Psoas muscle (tissue), 7 donors: ENCODE measurements at regions not wholly inside any gene's neighbourhood (a gene's known extent, or its start where the extent isn't known, plus 50 kb on each side); places are given as distances from the start of the nearest gene placed in this dataset.

Source experiments
- ATAC-seq, 4 donors: fragments of 200-7000 bp; cut with Tn5 transposase; one replicate each; pipeline ENCODE4 v1.9.1; 2020; ENCODE audit warnings: moderate library complexity in 3 of 4, mild to moderate bottlenecking in 2 of 4
- DNase-seq, 2 donors: peaks; one replicate each; pipeline ENCODE4 v3.0.0-alpha.2; 2020
- H3K27ac ChIP-seq: fragments of 200-600 bp; one replicate; pipeline ENCODE4 v1.8.0; 2022
- H3K27me3 ChIP-seq, 3 donors: fragments of 200-600 bp in 1 of 3; one replicate each; pipeline versions ENCODE4 v1.6.1 to v1.8.0; 2013 to 2022; ENCODE audit warnings: low read length in 2 of 3, mild to moderate bottlenecking in 2 of 3, moderate library complexity in 1 of 3; ENCODE audit not compliant: insufficient read depth in 3 of 3
- H3K36me3 ChIP-seq, 2 donors: fragments of 200-600 bp in 1 of 2; one replicate each; pipeline versions ENCODE4 v1.6.1 to v1.8.0; 2013 to 2022; ENCODE audit warnings: low read depth in 1 of 2, mild to moderate bottlenecking in 1 of 2, moderate library complexity in 1 of 2; ENCODE audit not compliant: insufficient read depth in 1 of 2
- H3K4me1 ChIP-seq: fragments of 200-600 bp; one replicate; pipeline ENCODE4 v1.8.0; 2022
- H3K4me3 ChIP-seq: fragments of 200-600 bp; one replicate; pipeline ENCODE4 v1.8.0; 2022; ENCODE audit warnings: mild to moderate bottlenecking
- H3K9me3 ChIP-seq: fragments of 200-600 bp; one replicate; pipeline ENCODE4 v1.8.0; 2022
- WGBS, 3 donors: extraction: QIAGEN DNeasy Blood & Tissue Kit; methylation state at CpG; one replicate each; pipeline versions ENCODE4 v1.1.6 to v1.1.7; 2013; 5-methylcytosine and 5-hydroxymethylcytosine counted together
- intact Hi-C, 2 donors: fragments of 100-400 bp; cut with DNase I; formaldehyde crosslinking; loops; one replicate each; pipeline versions ENCODE4 v1.11.0 to v1.14.2; 2022
- TF ChIP-seq, protein P1 (sequence below): fragments of 200-600 bp; IDR thresholded peaks from one replicate; pipeline ENCODE4 v1.8.0; 2022; ENCODE audit warnings: antibody characterized with exemption
- donor health status: healthy with polysubstance abuse.
- donor health status: DM: no; HTN: no; CAD: no; lungs with moderate emphysema.
- donor health status: Bipolar disorder and iron deficiency.
- donor health status: healthy.
- donor health status: DM: yes; HTN: yes; CAD: no.
- donor health status: DM: no; HTN: no; CAD: no.
- donor health status: DM: yes; HTN: yes; CAD: no.

DNA sequence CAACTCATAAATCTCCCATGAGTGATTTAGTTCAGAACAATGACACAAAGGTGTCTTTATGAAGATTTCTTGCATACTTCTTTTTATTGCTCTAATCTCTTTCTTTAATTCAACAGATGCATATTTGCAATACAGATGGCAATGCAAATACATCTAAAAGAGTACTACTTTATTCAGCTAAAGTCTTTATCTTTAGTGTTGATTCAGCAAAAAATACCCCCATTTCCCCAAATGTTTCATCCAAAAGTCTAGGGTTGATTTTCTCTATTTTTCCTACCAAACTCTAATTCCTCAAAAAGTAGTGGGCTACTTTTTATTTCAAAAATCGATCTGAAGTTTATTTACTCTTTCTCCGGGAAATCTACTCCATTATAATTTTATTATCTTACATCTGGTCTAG lies 1055.2 kb downstream of the STIM2 start:
- TF ChIP-seq, protein P1, sequence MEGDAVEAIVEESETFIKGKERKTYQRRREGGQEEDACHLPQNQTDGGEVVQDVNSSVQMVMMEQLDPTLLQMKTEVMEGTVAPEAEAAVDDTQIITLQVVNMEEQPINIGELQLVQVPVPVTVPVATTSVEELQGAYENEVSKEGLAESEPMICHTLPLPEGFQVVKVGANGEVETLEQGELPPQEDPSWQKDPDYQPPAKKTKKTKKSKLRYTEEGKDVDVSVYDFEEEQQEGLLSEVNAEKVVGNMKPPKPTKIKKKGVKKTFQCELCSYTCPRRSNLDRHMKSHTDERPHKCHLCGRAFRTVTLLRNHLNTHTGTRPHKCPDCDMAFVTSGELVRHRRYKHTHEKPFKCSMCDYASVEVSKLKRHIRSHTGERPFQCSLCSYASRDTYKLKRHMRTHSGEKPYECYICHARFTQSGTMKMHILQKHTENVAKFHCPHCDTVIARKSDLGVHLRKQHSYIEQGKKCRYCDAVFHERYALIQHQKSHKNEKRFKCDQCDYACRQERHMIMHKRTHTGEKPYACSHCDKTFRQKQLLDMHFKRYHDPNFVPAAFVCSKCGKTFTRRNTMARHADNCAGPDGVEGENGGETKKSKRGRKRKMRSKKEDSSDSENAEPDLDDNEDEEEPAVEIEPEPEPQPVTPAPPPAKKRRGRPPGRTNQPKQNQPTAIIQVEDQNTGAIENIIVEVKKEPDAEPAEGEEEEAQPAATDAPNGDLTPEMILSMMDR = no peak
- 82 to 86% (median 86%) methylated on average over 2 of the region's 2 CpGs for WGBS, 3 donors
- no peak overlapping the region for H3K27ac ChIP-seq

DNA sequence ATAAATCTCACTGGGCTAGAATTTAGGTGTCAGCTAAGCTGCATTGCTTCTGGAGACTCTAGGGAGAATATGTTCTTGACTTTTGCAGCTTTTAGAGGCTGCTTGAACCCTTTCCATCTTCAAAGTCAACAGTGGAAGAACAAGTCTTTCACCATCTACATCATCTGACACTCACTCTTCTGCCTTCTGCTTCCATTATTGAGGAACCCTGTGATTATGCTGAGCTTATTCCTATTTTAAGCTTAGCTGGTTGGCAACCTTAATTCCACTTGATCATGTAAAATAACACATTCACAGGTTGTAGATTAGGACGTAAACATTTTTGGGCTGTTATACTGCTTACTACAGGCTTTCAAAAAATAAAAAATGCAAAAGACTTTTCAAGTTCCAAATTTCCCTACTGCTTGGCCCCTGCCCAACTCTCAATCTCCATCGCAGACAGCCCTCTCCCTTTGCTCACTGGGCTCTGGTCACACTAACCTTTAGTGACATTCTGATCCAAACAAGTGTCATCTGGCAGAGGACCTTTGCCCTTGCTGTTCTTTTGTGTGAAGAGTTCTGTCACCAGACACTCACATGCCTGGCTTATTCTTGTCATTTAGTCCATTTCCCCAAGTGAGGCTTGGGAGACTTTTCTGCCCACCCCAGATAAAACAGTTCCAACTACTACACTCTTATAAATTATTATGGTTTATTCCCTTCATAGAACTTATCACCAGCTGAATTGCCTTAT lies 1056.0 kb downstream of the STIM2 start:
- H3K27ac ChIP-seq = no peak overlapping the region
- H3K36me3 ChIP-seq = no peaks in the 10 kb centered on the region
- H3K4me3 ChIP-seq = no peak overlapping the region
- intact Hi-C loops = no loop called here
- no peak for DNase-seq
- H3K27me3 ChIP-seq = no peaks in the 10 kb centered on the region
- H3K9me3 ChIP-seq = no peaks in the 10 kb centered on the region
- no peaks in the 10 kb centered on the region for H3K4me1 ChIP-seq
- no peak for ATAC-seq
- TF ChIP-seq, protein P1 = no peak
- WGBS, 3 donors = 34 to 46% (median 40%) methylated on average over 2 of the region's 2 CpGs

More for the DNA sequence above, 1055.2 kb downstream of the STIM2 start:
- Histone ChIP-seq H3K4me1 (no peaks in the 10 kb centered on the region), H3K36me3 (no peaks in the 10 kb centered on the region), H3K4me3 (no peak overlapping the region), H3K9me3 (no peaks in the 10 kb centered on the region), H3K27me3 (no peaks in the 10 kb centered on the region)
- intact Hi-C loops = no loop called here
- no peak for ATAC-seq
- DNase-seq = no peak

DNA sequence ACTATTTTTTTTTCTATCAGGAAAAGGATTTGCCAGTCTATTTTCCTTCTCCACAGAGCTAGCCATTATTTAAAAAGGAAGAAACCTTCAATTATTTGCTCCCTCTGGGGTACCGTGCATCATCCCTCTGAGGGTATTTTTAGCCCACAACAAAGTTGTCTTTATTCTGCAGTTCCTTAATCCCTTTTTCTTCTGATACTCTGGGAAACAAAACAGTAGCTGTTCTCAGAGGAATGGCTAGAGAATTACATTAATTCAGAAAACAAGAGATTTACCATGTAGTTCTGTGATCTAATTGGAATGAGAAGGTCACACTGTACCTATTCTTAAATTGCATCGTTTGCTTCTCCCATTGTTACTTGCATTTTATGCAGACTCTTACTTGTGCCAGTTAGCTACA lies 1056.7 kb downstream of the STIM2 start:
- TF ChIP-seq, protein P1 = no peak
- H3K9me3 ChIP-seq = no peaks in the 10 kb centered on the region

DNA sequence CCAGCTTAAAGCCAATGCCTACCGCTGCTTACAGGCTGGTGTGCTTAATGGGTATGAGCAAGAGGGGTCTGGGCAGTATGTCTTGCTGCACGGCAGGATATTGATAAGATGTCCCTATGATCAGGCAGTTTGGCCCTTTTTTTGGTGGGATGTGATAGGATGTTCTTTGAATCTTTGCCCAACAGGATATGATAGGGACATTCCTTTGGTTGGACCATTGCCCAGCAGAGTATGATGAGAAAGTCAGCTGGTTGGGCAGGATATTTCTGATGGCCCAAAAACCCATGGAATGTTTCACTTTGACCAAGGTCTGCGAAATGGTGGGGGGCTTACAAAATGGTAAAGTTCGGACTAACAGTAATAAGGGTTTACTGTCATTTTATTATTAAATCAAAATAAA lies 1060.6 kb downstream of the STIM2 start:
- intact Hi-C loops = no loop called here
- Histone ChIP-seq H3K4me1 (no peaks in the 10 kb centered on the region), H3K9me3 (no peaks in the 10 kb centered on the region), H3K4me3 (no peak overlapping the region), H3K27me3 (no peaks in the 10 kb centered on the region), H3K36me3 (no peaks in the 10 kb centered on the region), H3K27ac (no peak overlapping the region)
- TF ChIP-seq, protein P1 = no peak
- WGBS, 3 donors = 57 to 75% (median 66%) methylated on average over 4 of the region's 4 CpGs
- no peak for DNase-seq
- no peak for ATAC-seq

More for the DNA sequence above, 1056.7 kb downstream of the STIM2 start:
- Histone ChIP-seq H3K4me3 (no peak overlapping the region), H3K27ac (no peak overlapping the region), H3K36me3 (no peaks in the 10 kb centered on the region), H3K4me1 (no peaks in the 10 kb centered on the region), H3K27me3 (no peaks in the 10 kb centered on the region)
- intact Hi-C loops = no loop called here
- 43 to 49% (median 46%) methylated on average over 2 of the region's 2 CpGs for WGBS, 3 donors
- DNase-seq = no peak
- no peak for ATAC-seq
